ENCODE measurements at regions not wholly inside any gene's neighbourhood (a gene's known extent, or its start where the extent isn't known, plus 50 kb on each side); places are given as distances from the start of the nearest gene placed in this dataset.

- no peak for DNase-seq
These were observed 52.5 kb upstream of the PLEKHG7 start for GRCh38 chr12:92650228-92650822.

- DNase-seq = peak; percentile 60
These were observed 53.1 kb upstream of the PLEKHG7 start for GRCh38 chr12:92649511-92650227.

- DNase-seq = no peak
These were observed 54.4 kb upstream of the PLEKHG7 start for GRCh38 chr12:92648242-92649031.

GRCh38 chr12:92641291-92641690 is 61.5 kb upstream of the PLEKHG7 start:
- DNase-seq = no peak

- DNase-seq = no peak
These were observed 62.1 kb upstream of the PLEKHG7 start for GRCh38 chr12:92640691-92641090.

- DNase-seq = peak; percentile 69
These were observed 63.8 kb upstream of the PLEKHG7 start for GRCh38 chr12:92639017-92639416.

GRCh38 chr12:92634730-92635129 is 68.1 kb upstream of the PLEKHG7 start:
- DNase-seq = no peak

- no peak for DNase-seq
These were observed 68.6 kb upstream of the PLEKHG7 start for GRCh38 chr12:92634202-92634601.

GRCh38 chr12:92630968-92631367 is 71.8 kb upstream of the PLEKHG7 start:
- DNase-seq = no peak

- peak; percentile 48 for DNase-seq
These were observed 73.3 kb upstream of the PLEKHG7 start for GRCh38 chr12:92629349-92630065.

- DNase-seq = no peak
These were observed 74.3 kb upstream of the PLEKHG7 start for GRCh38 chr12:92628476-92628875.

GRCh38 chr12:92627511-92627910 is 75.3 kb upstream of the PLEKHG7 start:
- no peak for DNase-seq

GRCh38 chr12:92625639-92626310 is 77.0 kb upstream of the PLEKHG7 start:
- DNase-seq = no peak

GRCh38 chr12:92624236-92624635 is 78.6 kb upstream of the PLEKHG7 start:
- DNase-seq = no peak

- no peak for DNase-seq
These were observed 79.4 kb upstream of the PLEKHG7 start for GRCh38 chr12:92623386-92623785.

- no peak for DNase-seq
These were observed 81.0 kb upstream of the PLEKHG7 start for GRCh38 chr12:92621833-92622232.

- DNase-seq = no peak
These were observed 81.5 kb upstream of the PLEKHG7 start for GRCh38 chr12:92621312-92621711.

- no peak for DNase-seq
These were observed 82.8 kb upstream of the PLEKHG7 start for GRCh38 chr12:92619730-92620684.

- DNase-seq = no peak
These were observed 83.8 kb upstream of the PLEKHG7 start for GRCh38 chr12:92619026-92619425.

GRCh38 chr12:92615703-92616102 is 87.1 kb upstream of the PLEKHG7 start:
- DNase-seq = peak; percentile 12

GRCh38 chr12:92615086-92615485 is 87.7 kb upstream of the PLEKHG7 start:
- DNase-seq = no peak

GRCh38 chr12:92614502-92614901 is 88.3 kb upstream of the PLEKHG7 start:
- DNase-seq = no peak
